WERI-Rb-1 (cell line): ENCODE measurements at regions not wholly inside any gene's neighbourhood (a gene's known extent, or its start where the extent isn't known, plus 50 kb on each side); places are given as distances from the start of the nearest gene placed in this dataset.

Experiments
- DNase-seq: peaks from one replicate; pipeline ENCODE4 v3.0.0-alpha.2; 2020
- H3K27ac ChIP-seq: fragments of 250-450 bp; sonication (Bioruptor Pico); 2 replicates; pipeline ENCODE4 v1.5.1; 2020; ENCODE audit warnings: mild to moderate bottlenecking, moderate library complexity
- H3K27me3 ChIP-seq: fragments of 250-450 bp; sonication (Bioruptor Pico); 2 replicates; pipeline ENCODE4 v1.5.1; 2021; ENCODE audit warnings: mild to moderate bottlenecking, low read depth, moderate library complexity; ENCODE audit not compliant: insufficient read depth, severe bottlenecking
- H3K36me3 ChIP-seq: fragments of 250-450 bp; sonication (Bioruptor Pico); 2 replicates; pipeline ENCODE4 v1.5.1; 2020; ENCODE audit warnings: mild to moderate bottlenecking, moderate library complexity
- H3K4me3 ChIP-seq: 2 replicates; pipeline ENCODE4 v1.5.1; 2011; ENCODE audit warnings: low read depth, mild to moderate bottlenecking, control low read depth, low read length
- H3K9me3 ChIP-seq: fragments of 250-450 bp; sonication (Bioruptor Pico); 2 replicates; pipeline ENCODE4 v1.5.1; 2021; ENCODE audit warnings: mild to moderate bottlenecking, moderate library complexity; ENCODE audit not compliant: severe bottlenecking
- CTCF ChIP-seq: IDR thresholded peaks from 2 replicates; pipeline ENCODE4 v1.5.1; 2011; ENCODE audit warnings: low read depth, mild to moderate bottlenecking, control low read depth, inconsistent platforms, low read length

GRCh38 chr2:128660836-128661235 is 342.2 kb upstream of the HS6ST1 start:
- Histone ChIP-seq H3K27me3 (no peaks in the 10 kb centered on the region), H3K4me3 (no peak overlapping the region), H3K27ac (no peak overlapping the region), H3K36me3 (no peaks in the 10 kb centered on the region), H3K9me3 (no peaks in the 10 kb centered on the region)
- TF ChIP-seq CTCF = no peak
- no peak for DNase-seq

- DNase-seq = no peak
- H3K36me3 ChIP-seq = no peaks in the 10 kb centered on the region
- H3K4me3 ChIP-seq = no peak overlapping the region
- H3K27ac ChIP-seq = no peak overlapping the region
- H3K27me3 ChIP-seq = no peaks in the 10 kb centered on the region
- no peaks in the 10 kb centered on the region for H3K9me3 ChIP-seq
- TF ChIP-seq CTCF = no peak
These were observed 342.6 kb upstream of the HS6ST1 start for GRCh38 chr2:128661311-128661710.

GRCh38 chr2:128662051-128662471 is 343.4 kb upstream of the HS6ST1 start:
- no peak overlapping the region for H3K27ac ChIP-seq
- H3K9me3 ChIP-seq = no peaks in the 10 kb centered on the region
- DNase-seq = no peak
- H3K36me3 ChIP-seq = no peaks in the 10 kb centered on the region
- no peaks in the 10 kb centered on the region for H3K27me3 ChIP-seq
- TF ChIP-seq CTCF = no peak
- H3K4me3 ChIP-seq = no peak overlapping the region

- no peaks in the 10 kb centered on the region for H3K27me3 ChIP-seq
- TF ChIP-seq CTCF = no peak
- no peaks in the 10 kb centered on the region for H3K36me3 ChIP-seq
- DNase-seq = no peak
- H3K27ac ChIP-seq = no peak overlapping the region
- no peak overlapping the region for H3K4me3 ChIP-seq
- no peaks in the 10 kb centered on the region for H3K9me3 ChIP-seq
These were observed 344.8 kb upstream of the HS6ST1 start for GRCh38 chr2:128663371-128664050.

GRCh38 chr2:128664499-128664971 is 345.9 kb upstream of the HS6ST1 start:
- Histone ChIP-seq H3K27me3 (no peaks in the 10 kb centered on the region), H3K9me3 (no peaks in the 10 kb centered on the region), H3K27ac (no peak overlapping the region), H3K36me3 (no peaks in the 10 kb centered on the region), H3K4me3 (no peak overlapping the region)
- no peak for DNase-seq
- TF ChIP-seq CTCF = no peak

GRCh38 chr2:128665113-128665512 is 346.4 kb upstream of the HS6ST1 start:
- DNase-seq = no peak
- H3K4me3 ChIP-seq = no peak overlapping the region
- no peak for TF ChIP-seq CTCF
- H3K36me3 ChIP-seq = no peaks in the 10 kb centered on the region
- no peaks in the 10 kb centered on the region for H3K27me3 ChIP-seq
- H3K9me3 ChIP-seq = no peaks in the 10 kb centered on the region
- H3K27ac ChIP-seq = no peak overlapping the region
